Neural progenitor cell (in vitro differentiated cells): ENCODE measurements at regions not wholly inside any gene's neighbourhood (a gene's known extent, or its start where the extent isn't known, plus 50 kb on each side); places are given as distances from the start of the nearest gene placed in this dataset.

Source experiments
- DNase-seq: peaks from one replicate; pipeline ENCODE4 v3.0.0-alpha.2; 2016; ENCODE audit warnings: low spot score
- H2AFZ ChIP-seq: fragments of 200-600 bp; sonication (generic); replicated peaks from 2 replicates; pipeline ENCODE4 v1.6.1; 2016; ENCODE audit warnings: antibody characterized with exemption
- H3F3A ChIP-seq: fragments of 200-600 bp; sonication (generic); 2 replicates; pipeline ENCODE4 v1.6.1; 2016; ENCODE audit warnings: antibody characterized with exemption, low read depth
- H3K27ac ChIP-seq: fragments of 200-600 bp; sonication (generic); 2 replicates; pipeline ENCODE4 v1.5.1; 2016; ENCODE audit warnings: mild to moderate bottlenecking
- H3K27me3 ChIP-seq: fragments of 200-600 bp; sonication (generic); 2 replicates; pipeline ENCODE4 v1.6.1; 2016; ENCODE audit warnings: mild to moderate bottlenecking, moderate library complexity
- H3K36me3 ChIP-seq: fragments of 200-600 bp; sonication (generic); 2 replicates; pipeline ENCODE4 v1.5.1; 2016
- H3K4me1 ChIP-seq: fragments of 200-600 bp; sonication (generic); 2 replicates; pipeline ENCODE4 v1.6.1; 2016; ENCODE audit warnings: mixed run types
- H3K4me2 ChIP-seq: fragments of 200-600 bp; sonication (generic); 2 replicates; pipeline ENCODE4 v1.6.1; 2016
- H3K4me3 ChIP-seq: fragments of 200-600 bp; sonication (generic); 2 replicates; pipeline ENCODE4 v1.5.1; 2016
- H3K79me2 ChIP-seq: fragments of 200-600 bp; sonication (generic); 2 replicates; pipeline ENCODE4 v1.6.1; 2016; ENCODE audit warnings: low read depth
- H3K9ac ChIP-seq: fragments of 200-600 bp; sonication (generic); 2 replicates; pipeline ENCODE4 v1.6.1; 2016
- H3K9me3 ChIP-seq: fragments of 200-600 bp; sonication (generic); 2 replicates; pipeline ENCODE4 v1.5.1; 2016; ENCODE audit warnings: low read depth
- H4K20me1 ChIP-seq: fragments of 200-600 bp; sonication (generic); 2 replicates; pipeline ENCODE4 v1.6.1; 2016; ENCODE audit warnings: low read depth
- H3K27ac Mint-ChIP-seq: 3 replicates; pipeline ENCODE4 v1.8.0; 2021; ENCODE audit warnings: mixed read lengths
- H3K27me3 Mint-ChIP-seq: 2 replicates; pipeline ENCODE4 v1.8.0; 2022; ENCODE audit warnings: low read depth, mild to moderate bottlenecking, inconsistent platforms, moderate library complexity, mixed read lengths; ENCODE audit not compliant: insufficient read depth
- H3K36me3 Mint-ChIP-seq: 3 replicates; pipeline ENCODE4 v1.8.0; 2021; ENCODE audit warnings: mixed read lengths
- H3K4me1 Mint-ChIP-seq: 3 replicates; pipeline ENCODE4 v1.8.0; 2021; ENCODE audit warnings: mixed read lengths
- H3K4me3 Mint-ChIP-seq: 3 replicates; pipeline ENCODE4 v1.8.0; 2021; ENCODE audit warnings: mild to moderate bottlenecking, moderate library complexity, mixed read lengths
- H3K9me3 Mint-ChIP-seq: 3 replicates; pipeline ENCODE4 v1.8.0; 2020; ENCODE audit warnings: mixed read lengths
- EZH2 ChIP-seq: fragments of 200-600 bp; sonication (generic); IDR thresholded peaks from 2 replicates; pipeline ENCODE4 v1.6.1; 2017; ENCODE audit warnings: antibody characterized with exemption, mild to moderate bottlenecking, moderate library complexity
- EZH2phosphoT487 ChIP-seq: fragments of 200-600 bp; sonication (generic); IDR thresholded peaks from 2 replicates; pipeline ENCODE4 v1.6.1; 2017; ENCODE audit warnings: antibody characterized with exemption
- TF ChIP-seq, protein P1 (sequence below): fragments of 200-600 bp; sonication (generic); IDR thresholded peaks from 2 replicates; pipeline ENCODE4 v1.5.1; 2017; ENCODE audit warnings: antibody characterized with exemption, mild to moderate bottlenecking

DNA sequence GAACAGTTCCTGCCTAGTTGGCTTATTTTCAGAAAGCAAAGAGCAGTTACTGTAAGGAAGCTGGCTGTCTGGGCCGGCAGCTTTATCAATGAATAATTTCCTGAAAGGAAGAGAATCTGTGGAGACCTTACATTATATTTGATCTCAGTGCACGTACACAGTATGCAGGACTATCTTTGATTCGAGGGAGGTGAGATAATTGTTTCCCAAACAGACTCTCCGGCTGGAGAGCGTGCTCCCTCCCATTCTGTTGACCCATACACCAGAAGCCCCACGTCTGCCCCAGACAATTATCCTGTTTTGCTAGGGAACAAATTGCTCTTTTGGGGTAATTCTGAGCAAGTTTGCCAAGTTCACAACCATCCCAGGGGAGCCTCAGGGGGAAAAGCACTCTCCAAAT lies 1115.0 kb downstream of the VRK1 start:
- Mint-ChIP-seq H3K36me3 (no peaks in the 10 kb centered on the region), H3K9me3 (peaks cover 15% of the 10 kb centered on the region), H3K27me3 (peaks cover 2% of the 10 kb centered on the region), H3K4me1 (no peaks in the 10 kb centered on the region), H3K27ac (no peak overlapping the region), H3K4me3 (no peak overlapping the region)
- H3K9me3 ChIP-seq, result no peaks in the 10 kb centered on the region
- H2AFZ ChIP-seq, result no peak overlapping the region
- H3K4me1 ChIP-seq, result no peaks in the 10 kb centered on the region
- no peak overlapping the region for H3K27ac ChIP-seq
- H3K79me2 ChIP-seq, result no peaks in the 10 kb centered on the region
- H3F3A ChIP-seq, result no peaks in the 10 kb centered on the region
- H3K4me2 ChIP-seq, result no peak overlapping the region
- TF ChIP-seq, protein P1, sequence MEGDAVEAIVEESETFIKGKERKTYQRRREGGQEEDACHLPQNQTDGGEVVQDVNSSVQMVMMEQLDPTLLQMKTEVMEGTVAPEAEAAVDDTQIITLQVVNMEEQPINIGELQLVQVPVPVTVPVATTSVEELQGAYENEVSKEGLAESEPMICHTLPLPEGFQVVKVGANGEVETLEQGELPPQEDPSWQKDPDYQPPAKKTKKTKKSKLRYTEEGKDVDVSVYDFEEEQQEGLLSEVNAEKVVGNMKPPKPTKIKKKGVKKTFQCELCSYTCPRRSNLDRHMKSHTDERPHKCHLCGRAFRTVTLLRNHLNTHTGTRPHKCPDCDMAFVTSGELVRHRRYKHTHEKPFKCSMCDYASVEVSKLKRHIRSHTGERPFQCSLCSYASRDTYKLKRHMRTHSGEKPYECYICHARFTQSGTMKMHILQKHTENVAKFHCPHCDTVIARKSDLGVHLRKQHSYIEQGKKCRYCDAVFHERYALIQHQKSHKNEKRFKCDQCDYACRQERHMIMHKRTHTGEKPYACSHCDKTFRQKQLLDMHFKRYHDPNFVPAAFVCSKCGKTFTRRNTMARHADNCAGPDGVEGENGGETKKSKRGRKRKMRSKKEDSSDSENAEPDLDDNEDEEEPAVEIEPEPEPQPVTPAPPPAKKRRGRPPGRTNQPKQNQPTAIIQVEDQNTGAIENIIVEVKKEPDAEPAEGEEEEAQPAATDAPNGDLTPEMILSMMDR, result no peak
- TF ChIP-seq EZH2 (no peak), EZH2phosphoT487 (no peak)
- no peaks in the 10 kb centered on the region for H3K36me3 ChIP-seq
- no peaks in the 10 kb centered on the region for H3K27me3 ChIP-seq
- H3K9ac ChIP-seq, result no peak overlapping the region
- no peaks in the 10 kb centered on the region for H4K20me1 ChIP-seq
- no peak overlapping the region for H3K4me3 ChIP-seq
- no peak for DNase-seq

DNA sequence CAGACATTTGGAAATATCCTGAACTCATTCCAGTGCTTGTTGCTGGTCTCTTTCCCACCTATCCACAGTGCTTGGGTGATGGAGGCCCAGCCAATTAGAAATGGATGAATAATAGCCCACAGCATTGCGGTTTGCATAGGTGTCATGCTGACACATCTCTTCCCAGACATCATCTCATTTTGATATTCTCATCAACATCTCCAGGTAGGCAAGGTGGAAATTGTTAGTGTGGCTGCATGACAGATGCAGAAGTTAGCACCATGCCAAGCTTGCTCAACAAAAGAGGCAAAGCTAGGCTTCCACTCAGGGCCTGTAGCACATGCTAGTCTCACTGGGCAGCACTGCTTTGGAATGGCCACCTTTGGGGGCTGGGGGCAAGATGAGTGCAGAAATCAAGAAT lies 1118.9 kb downstream of the VRK1 start:
- no peak for DNase-seq
- Histone ChIP-seq H3K9ac (no peak overlapping the region), H3K27me3 (no peaks in the 10 kb centered on the region), H3K4me2 (no peak overlapping the region), H3K27ac (no peak overlapping the region), H3K36me3 (no peaks in the 10 kb centered on the region), H4K20me1 (no peaks in the 10 kb centered on the region), H3F3A (no peaks in the 10 kb centered on the region), H3K9me3 (no peaks in the 10 kb centered on the region), H2AFZ (no peak overlapping the region), H3K4me3 (no peak overlapping the region), H3K79me2 (no peaks in the 10 kb centered on the region), H3K4me1 (no peaks in the 10 kb centered on the region)
- no peaks in the 10 kb centered on the region for H3K4me1 Mint-ChIP-seq
- TF ChIP-seq EZH2phosphoT487, result no peak
- TF ChIP-seq, protein P1, result no peak
- TF ChIP-seq EZH2, result no peak
- no peaks in the 10 kb centered on the region for H3K9me3 Mint-ChIP-seq
- H3K36me3 Mint-ChIP-seq, result no peaks in the 10 kb centered on the region
- H3K27me3 Mint-ChIP-seq, result peaks cover 2% of the 10 kb centered on the region
- H3K4me3 Mint-ChIP-seq, result no peak overlapping the region
- H3K27ac Mint-ChIP-seq, result no peak overlapping the region

DNA sequence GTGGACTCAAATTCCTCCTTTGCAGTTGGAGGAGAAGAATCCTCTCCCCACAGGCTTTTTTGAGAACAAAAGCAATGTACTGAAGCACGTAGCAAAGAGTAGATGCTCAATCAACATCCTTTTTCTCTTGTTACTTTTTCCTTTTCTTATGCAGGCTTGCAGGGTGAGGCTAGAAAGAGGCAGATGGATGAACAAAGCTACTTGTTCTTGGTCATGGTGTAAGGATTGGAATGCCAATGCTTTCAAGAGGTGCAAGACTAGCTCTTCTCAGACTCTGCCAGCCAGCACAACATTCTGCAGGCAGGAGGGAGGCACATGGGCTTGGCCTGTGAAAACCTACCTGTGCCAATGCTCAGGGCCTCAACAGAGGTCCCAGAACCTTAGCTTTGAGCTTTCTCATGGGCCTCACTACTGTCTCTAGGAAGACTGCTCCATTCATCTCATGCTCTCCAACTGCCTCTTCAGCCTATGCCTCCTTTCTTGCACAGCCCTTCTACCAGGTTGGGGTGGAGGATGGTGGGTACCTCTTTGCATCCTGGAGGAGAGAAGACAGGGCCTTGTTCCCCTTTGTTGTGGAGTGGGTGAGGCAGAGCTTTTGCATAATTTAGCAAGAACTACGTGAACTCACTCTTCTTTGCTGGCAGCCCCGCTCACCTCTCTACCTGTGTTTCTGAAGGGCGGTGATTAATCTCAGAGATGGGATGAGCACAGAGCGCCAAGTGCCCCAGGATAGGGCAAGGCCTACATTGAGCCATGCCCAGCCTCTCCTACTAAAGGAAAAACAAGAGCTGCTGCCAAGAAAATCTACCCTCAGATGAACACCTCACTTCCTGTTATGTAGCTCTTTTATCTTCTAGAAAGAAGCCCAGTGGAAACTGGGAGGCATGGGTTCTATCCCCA lies 1119.7 kb downstream of the VRK1 start:
- no peak overlapping the region for H3K27ac ChIP-seq
- no peak overlapping the region for H3K4me3 Mint-ChIP-seq
- no peaks in the 10 kb centered on the region for H3K36me3 Mint-ChIP-seq
- H3K4me3 ChIP-seq, result no peak overlapping the region
- peaks cover 2% of the 10 kb centered on the region for H3K27me3 Mint-ChIP-seq
- H3K4me1 Mint-ChIP-seq, result no peaks in the 10 kb centered on the region
- no peak overlapping the region for H3K4me2 ChIP-seq
- no peaks in the 10 kb centered on the region for H3K4me1 ChIP-seq
- no peaks in the 10 kb centered on the region for H3K9me3 Mint-ChIP-seq
- no peaks in the 10 kb centered on the region for H3K27me3 ChIP-seq
- H2AFZ ChIP-seq, result no peak overlapping the region
- no peaks in the 10 kb centered on the region for H4K20me1 ChIP-seq
- no peaks in the 10 kb centered on the region for H3K9me3 ChIP-seq
- no peaks in the 10 kb centered on the region for H3K36me3 ChIP-seq
- DNase-seq, result no peak
- H3F3A ChIP-seq, result no peaks in the 10 kb centered on the region
- no peak overlapping the region for H3K9ac ChIP-seq
- H3K27ac Mint-ChIP-seq, result no peak overlapping the region
- no peaks in the 10 kb centered on the region for H3K79me2 ChIP-seq
- TF ChIP-seq, protein P1, result no peak
- TF ChIP-seq EZH2 (no peak), EZH2phosphoT487 (no peak)
